HG03460 (cell line): ENCODE measurements at regions not wholly inside any gene's neighbourhood (a gene's known extent, or its start where the extent isn't known, plus 50 kb on each side); places are given as distances from the start of the nearest gene placed in this dataset.

Source experiments
- ATAC-seq: cut with Tn5 transposase; IDR thresholded peaks from one replicate; pipeline ENCODE4 v1.9.1; 2021; ENCODE audit not compliant: unreplicated experiment

DNA sequence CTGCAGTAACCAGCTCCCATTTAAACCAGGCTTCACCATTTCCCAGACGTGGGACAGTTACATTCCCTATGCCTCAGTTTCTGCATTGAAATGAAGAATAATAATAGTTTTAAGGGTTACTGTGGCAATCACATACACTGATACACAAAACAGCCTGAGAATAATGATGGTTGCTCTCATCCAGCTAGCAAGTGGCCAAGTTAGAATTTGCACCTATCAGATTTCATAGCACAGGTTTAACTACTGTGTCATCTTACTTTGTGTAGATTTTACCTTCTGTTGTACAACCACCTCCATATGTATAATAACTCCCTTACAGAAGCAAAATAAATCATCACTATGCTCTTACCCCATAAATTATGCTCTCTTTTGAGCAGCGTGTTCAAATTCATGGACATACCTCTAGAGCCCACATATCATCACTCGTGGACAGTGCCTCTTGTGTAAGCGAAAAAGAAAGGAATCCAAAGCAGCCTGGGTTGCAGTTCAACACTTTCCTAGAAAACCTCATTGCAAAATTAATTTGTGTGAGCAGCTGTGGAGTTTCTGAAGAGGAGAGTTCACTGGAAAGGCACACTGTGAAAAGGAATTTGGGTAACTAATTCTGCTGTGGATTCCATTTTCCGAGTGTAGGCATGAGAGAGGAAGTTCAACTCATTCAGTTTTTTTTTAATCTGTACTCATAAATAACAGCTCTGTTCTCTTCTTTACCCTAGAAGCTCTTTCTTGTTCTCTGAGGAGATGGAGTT, 492.5 kb downstream of the ARL4A start:
- no peak for ATAC-seq

DNA sequence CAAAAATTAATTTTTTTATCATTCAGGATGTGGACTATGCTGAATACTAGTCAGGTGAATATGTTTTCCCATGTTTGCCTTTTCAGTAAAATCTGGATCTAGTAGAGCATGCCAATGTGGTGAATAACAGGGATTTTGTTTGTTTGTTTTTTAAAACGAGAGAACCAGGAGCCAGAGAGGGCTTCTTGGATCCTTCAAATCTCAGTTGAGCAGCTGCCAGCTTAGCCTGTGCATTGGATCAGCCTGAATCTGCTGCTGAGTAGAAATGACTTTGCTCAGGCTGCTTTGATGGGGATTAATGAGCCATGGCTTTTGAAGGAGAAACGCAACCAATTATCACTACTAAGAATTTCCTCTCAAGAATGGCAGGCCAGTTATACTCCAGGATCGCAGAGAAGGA, 493.8 kb downstream of the ARL4A start:
- ATAC-seq = no peak

DNA sequence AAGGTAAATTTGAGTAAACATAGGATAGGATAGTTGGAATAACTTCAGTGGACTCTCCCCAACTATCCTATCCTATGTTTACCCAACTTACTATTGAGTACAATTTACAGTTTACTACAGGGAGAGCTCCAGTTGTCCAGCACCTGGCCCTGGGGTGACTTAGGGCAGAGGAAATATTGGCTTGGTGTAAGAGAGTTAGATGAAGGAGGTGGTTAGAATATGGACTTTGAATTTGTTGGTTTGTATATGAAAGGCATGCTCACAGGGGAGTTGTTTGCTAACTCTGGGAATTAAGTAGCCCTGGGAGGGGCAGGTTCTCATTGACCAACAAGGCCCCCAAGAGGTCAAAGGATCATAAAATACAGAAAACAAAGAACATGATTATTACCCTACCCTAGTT, 497.7 kb downstream of the ARL4A start:
- no peak for ATAC-seq

DNA sequence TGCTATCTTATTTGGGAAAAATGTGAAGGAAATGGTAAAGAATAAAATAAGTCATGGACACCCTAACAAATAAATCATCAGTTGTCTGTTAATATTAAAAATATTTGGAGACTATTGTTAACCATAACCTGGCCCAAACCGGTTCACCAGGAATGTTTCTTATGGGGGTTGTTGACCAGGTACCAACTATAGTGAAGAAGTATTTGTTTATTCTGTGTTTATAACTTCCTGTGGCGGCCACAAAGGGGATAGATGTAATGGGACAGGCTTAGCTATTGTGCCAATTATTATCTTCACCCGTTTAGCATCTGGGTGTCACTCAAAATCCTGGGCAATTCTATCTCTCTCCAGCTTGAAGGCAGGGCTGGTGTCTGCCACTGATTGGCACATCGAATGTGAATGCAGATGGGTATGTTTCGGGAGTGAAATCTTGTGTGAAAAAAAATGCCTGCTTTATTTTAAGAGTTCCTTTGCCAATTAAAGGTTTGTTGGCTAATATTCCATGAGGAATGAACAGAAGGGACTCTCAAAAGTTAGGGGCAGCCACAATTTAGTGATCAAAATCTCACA, 500.9 kb downstream of the ARL4A start:
- ATAC-seq = no peak

DNA sequence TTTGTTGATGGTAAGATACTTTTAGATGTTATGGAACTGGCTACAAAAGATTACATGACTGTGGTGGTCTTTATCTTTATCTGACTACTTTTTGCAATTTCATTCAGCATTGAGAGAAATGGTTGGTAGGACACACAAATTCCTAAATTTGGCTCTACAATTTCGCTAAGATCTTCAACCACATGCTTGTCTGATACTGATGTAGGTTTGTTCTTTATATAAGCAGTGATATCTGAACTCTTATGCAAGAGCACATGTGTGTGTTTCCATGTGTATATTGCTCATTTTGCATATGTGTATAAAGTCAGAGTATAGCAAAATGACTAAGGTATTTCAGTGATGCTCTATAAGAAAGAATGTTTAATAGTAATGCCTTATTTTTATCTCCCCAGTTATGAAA, 501.5 kb downstream of the ARL4A start:
- no peak for ATAC-seq

DNA sequence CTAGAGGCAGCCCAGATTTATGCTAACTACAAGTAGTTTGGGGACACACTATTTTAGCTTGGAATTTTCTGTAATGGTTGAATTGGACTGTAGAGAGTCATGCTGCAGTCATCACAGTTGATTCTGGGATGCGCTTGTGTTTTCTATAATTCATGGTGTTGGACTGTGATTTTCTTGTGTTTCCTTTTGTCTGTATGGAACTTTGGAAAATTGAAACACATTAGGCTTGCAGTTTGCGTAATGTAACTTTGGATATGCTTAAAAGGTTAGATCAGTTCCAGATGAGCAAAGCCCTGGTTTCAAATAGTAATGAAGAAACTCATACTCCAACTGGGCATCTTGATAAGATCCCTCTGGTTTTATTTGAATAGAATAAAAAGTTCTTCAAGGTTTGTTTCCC, 502.2 kb downstream of the ARL4A start:
- no peak for ATAC-seq

DNA sequence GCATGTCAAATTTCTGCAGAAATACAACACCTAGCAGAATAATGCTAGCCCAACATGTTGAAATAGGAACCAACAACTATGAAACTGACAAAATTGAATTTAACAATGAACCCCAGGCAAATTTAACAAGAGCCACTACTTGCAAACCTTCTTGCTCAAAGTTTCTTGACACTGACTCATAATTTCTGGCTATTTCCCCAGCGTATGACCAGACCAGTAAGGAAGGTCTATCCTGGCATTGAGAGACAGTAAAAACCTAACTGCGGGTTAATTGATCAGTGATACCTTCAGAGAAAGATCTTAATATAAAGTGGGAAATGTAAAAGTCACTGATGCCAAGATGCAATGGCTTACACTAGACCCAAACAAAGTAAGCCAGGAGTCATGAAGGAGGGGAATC, 510.1 kb downstream of the ARL4A start:
- ATAC-seq = no peak

DNA sequence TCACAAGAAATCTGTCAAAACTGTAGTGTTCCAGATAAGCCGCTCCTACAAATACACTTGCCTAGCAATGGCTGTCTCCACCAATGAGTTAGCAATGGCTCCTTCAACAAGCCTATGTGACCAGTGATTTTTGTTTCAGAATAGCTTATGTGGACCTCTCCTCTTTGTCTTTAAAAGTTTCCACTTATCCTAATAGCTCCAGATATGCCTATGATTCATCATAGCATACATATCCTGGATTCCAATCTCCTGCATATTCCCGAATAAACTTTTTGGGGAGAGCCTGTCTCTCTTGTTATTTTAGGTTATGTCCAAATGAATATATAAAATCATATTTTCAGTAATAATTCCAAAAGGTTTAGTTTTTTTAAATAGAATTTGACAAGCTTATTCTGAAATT, 510.6 kb downstream of the ARL4A start:
- ATAC-seq = no peak

DNA sequence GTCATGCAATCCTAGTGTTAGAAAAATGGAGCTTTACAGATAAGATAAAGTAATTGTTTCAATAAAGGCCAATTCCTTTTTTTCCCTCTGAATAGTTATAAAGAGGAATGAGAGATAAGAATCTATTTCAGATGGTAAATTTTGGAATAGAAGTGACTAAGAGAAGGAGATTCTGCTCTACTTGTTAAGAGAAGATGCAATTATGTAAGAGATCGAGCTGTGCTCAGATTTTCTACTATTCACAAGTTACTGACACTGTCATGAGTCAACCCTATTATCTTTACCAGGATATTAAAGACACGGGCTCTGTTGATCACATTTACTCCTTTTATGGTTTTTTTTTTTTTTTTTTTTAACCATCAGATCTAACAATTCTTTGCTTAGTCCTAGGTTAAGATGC, 511.3 kb downstream of the ARL4A start:
- ATAC-seq = no peak

DNA sequence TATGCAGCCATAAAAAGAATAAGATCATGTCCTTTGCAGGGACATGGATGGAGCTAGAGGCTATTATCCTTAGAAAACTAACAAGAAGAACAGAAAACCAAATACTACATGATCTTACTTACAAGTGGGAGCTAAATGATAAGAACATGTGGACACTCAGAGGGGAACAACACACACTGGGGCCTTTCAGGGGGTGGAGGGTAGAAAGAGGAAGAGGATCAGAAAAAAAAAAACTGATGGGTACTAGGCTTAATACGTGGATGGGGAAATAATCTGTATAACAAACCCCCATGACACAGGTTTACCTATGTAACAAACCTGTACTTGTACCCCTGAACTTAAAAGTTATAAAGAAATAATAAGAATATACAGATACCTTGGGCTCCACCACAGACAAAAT, 514.2 kb downstream of the ARL4A start:
- no peak for ATAC-seq

DNA sequence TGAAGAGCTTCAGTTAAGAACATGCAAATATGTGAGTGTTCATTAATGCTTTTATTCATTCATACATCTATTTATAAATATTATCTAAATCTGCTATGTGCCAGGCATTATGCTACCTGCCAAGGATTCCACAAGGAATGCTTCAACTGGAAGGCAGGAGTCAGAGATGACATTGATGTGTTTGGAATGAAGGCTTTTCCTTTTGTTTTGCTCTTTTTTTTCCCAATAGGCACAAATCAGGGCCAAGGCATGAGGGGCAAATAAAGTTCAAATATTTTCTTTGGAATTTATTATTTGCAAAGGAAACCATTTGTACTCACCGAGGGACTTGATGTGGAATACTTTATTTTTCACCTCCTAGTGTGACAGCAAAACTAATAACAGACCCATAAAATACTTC, 530.3 kb downstream of the ARL4A start:
- no peak for ATAC-seq

DNA sequence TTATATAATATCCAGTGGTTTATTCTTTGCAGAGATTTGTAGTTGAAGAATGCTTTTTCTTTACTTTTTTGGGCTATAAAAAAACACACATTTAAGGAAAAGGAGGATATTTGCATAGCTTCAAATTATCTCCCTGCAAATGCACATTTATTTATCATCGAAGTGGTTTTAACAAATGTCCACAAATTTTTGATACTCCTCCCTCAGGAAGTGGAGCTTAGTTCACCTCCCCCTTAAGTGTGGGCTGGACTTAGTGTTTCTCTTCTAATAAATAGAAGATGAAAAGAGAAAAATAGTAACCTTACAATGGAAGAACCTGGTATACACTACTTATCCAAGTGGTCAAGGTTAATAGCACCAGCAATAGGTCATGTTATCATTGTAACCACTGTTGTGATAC, 537.6 kb downstream of the ARL4A start:
- ATAC-seq = no peak

DNA sequence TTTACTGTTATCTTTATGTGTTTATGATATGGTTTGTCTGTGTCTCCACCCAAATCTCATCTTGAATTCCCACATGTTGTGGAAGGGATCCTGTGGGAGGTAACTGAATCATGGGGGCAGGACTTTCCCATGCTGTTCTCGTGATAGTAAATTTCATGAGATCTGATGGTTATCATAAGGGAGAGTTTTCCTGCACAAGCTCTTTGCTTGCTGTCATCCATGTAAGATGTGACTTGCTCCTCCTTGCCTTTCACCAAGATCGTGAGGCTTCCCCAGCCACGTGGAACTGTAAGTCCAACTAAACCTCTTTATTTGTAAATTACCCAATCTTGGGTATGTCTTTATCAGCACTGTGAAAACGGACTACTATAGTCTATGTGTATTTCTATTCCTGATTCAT, 539.0 kb downstream of the ARL4A start:
- ATAC-seq = no peak

DNA sequence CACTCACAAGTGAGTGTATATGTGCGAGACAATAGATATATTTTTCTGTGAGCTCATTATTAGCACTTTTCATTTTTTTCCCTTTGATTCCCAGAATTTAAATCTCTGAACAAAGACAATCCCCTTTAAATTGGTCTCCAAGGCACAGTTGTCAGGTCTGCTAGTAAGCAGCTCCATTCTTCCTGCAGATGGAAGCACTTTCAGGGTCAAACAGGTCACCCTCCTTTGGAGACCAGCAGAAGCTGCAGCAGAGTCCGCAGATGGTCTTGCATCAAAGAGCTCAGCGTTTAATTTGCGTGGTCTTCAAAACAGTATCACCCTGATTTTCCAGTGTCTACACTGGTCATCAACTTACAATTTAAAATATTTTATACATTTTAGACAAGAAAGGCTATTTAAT, 543.8 kb downstream of the ARL4A start:
- no peak for ATAC-seq

DNA sequence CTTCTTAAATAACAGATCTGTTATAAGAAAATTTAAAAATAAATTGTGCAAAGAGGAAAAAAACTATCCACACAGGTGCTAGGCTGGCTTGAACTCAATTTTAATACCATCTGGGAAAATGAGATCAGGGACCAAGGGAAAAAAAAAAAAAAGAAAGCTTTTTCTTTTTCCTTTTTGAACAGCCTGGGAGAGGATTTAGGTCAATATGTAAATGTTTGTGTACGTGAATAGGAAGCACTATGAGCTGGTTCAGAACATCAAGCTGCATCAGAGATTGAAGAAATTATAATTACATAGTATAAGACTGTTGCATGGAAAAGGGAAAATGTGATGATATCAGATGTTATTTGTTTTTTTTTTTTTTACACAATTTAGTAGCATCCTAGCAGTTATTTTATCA, 548.0 kb downstream of the ARL4A start:
- no peak for ATAC-seq

DNA sequence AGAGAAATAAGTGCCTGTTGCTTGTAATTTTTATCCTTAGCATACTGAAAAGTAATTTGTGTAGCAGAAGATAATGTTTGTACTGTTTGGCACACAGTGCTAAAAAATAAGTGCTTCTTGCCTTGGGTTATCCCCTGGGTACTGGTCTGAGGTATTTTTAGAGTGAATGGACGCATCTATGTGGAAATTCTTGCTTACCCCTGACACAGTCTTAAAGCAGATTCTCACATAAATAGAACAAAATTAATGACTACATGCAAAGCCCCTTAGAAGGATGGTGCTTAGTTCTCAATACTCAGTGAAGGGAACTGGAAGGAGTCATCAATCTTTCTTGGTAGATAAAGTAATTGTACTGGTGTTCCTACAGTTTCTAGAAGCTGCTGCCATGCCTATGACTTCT, 548.6 kb downstream of the ARL4A start:
- no peak for ATAC-seq

DNA sequence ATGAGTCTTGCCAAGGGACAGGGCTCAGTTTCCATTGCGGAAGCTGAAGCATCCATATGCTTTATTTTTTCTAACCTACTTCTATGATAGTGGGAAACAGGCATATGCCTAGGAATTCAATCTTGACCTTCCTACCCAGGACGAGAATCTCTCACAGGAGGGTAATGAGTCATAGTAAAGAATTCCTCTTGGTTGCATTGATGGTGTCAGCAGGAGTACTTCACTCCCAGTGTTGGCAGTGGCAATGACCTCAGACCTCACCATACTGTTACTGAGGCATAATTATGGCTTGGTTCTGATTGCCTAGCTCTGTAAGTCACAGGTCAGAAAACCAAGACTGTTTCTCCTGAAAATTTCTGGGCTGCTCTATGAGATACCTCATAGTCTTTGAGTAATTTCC, 552.9 kb downstream of the ARL4A start:
- ATAC-seq = no peak

DNA sequence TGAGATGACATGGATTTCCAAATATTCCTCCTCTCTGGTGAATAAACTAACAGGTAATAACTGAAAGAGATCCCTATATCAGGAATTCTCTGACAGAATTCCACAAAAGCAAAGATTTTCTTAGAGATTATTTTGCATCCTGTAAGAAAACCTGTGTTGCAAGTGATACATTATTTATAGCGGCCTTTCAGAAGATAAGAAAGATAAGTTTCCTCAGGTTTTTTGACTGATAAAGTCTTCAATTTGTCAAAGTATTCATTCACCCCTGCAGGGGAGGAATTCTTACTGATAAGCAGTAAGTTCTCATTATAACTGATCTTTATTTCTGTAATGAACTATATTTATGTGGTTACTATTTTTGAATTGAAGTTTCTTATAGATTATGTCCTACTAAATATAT, 554.0 kb downstream of the ARL4A start:
- ATAC-seq = no peak

DNA sequence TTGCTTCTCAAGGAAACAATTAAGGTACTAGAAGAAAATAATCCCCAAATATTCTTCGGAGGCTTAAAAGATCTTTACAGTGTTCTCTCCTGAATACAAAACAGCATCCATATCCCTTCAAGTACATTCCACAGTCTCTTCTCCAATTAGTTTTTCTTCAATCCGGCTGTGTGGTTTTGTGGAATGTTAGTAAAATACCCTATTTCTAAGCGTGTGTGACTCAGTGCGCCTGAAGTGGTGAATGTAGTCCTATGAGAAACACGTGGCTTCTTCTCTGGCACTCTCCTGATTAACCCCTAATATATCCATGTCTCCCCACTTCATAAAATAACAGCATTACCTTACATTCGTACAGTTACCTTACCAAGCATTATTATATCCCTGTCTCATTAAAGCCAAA, 570.2 kb downstream of the ARL4A start:
- ATAC-seq = no peak

DNA sequence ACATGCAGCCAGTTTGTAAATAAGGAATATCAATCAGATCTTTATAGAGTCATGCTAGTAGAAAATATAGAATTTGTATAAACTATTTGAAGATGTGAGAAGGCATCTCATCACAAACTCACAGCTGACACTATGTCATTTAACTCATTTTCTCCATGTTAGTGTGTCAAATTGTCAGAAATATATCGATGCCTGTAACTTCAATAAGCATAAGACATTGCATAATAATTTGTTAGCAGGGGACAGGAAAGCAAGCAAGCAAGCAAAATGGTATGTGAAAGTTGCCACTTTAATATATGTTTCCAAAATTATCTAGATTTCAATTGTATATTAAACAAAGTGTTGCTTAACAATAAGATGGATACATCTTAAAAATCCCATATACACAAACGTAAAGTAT, 571.0 kb downstream of the ARL4A start:
- no peak for ATAC-seq

DNA sequence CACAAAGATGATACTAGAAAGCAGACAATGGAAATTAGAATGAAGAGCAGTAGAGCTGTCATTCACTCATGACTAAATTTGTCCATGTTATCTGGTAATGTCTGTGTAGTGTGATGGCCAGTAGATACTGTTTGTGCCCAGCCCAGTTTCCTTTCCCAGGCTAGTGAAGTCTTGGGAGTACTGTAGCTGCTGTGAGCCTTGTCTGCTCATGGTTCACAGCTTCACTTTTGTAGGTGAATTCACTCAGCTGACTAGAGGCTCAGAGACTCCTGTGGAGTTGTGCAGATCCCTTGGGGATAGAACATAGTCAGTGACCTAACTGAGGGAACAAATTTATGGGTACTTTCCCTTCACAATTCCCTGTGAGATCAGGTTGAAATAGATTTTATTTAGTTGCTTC, 572.5 kb downstream of the ARL4A start:
- ATAC-seq = no peak

DNA sequence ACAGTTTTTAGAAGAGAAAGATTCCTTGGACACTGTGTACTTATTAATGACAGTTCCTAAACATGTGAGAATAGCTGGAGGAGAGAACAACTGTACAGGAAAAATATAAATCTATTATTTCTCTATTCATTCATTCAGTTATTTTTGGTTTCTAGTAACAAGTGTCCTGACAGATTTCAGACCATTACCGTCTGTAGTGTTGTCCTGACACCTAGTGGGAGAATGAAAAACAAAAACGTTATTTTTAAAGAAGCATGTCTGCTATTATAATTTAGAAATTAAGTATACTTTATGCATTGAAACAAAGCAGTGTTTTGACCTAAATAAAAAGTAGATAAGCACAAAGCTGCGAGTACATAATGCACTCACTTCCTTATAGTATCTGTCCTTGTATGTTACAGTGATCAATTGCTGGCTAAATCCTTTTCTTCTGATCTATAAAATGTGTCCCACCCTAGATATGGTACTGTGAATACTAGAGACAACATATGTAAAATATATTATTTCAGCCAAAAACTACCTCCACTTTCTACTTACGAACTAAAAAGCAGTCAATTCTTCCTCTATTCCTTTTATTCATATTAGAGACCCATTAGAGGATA, 575.6 kb downstream of the ARL4A start:
- ATAC-seq = no peak

DNA sequence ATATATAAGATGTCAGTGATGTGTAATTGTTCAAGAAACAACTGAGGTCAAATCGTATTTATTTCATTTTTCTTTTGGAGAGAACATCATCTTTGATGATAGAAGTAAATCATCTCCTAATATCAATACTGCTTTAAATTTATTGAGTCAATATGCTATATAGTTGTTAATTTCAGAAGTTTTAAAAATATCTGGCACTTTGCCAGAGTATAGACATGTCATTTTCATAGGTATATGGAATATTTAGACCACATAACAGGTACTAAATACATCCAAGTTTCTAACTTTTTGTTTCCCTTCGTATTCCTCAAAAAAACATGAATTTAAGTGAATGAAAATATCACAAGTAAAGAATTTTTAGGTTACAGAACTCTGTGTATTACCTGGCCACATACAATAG, 577.8 kb downstream of the ARL4A start:
- ATAC-seq = no peak
